Anterior cingulate cortex (tissue), 58 donors: ENCODE measurements at regions not wholly inside any gene's neighbourhood (a gene's known extent, or its start where the extent isn't known, plus 50 kb on each side); places are given as distances from the start of the nearest gene placed in this dataset.

Experiments
- DNase-seq, 58 donors: peaks; one replicate each; lab custom pipeline; 2025; lab: John Stamatoyannopoulos, UW

GRCh38 chr6:46072866-46073265 is 56.9 kb upstream of the ENPP4 start:
- no peak for DNase-seq

GRCh38 chr6:46078294-46078693 is 51.5 kb upstream of the ENPP4 start:
- DNase-seq, result peak in 1 of 58 donors; percentile 6

GRCh38 chr6:46079061-46079460 is 50.7 kb upstream of the ENPP4 start:
- no peak for DNase-seq
